IPS DF 4.7 (cell line): ENCODE measurements at regions not wholly inside any gene's neighbourhood (a gene's known extent, or its start where the extent isn't known, plus 50 kb on each side); places are given as distances from the start of the nearest gene placed in this dataset.
"Not testable (repeated sequence)": the region's sequence is repeated elsewhere in the genome, so short reads cannot be mapped to it uniquely, and the experiment has no call there.

Source experiments
- DNase-seq: peaks from one replicate; pipeline ENCODE4 v3.0.0-alpha.2; 2013; ENCODE audit warnings: low spot score; ENCODE audit errors: extremely low read depth

DNA sequence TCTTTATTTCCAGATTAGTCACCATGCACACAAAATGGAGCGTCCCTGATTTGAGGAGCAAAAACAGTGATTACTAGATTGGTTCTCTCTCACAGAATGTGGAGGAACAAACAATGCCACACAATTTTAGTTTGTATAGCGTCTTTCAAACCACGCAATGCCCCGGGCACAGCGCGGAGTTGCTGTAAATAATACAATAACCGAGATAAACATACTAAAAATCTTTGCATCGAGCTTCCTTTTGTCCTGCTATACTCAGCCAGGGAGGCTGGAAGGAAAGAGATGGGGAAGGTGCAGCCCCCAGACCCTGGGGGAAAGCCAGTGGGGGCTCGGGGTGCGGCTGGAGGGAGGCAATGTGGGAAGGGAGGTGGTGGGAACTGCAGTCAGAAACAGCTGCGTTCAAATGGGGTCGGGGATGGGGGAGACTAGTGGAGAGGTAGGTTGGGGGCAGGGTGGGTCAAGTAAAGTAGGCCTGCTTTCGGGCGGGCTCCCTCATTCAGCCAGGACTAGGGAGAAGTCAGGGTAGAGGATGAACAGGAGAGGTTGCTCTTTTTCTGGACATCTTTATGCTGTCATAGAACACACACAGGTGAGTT lies 366.3 kb downstream of the RPS6KC1 start:
- DNase-seq, result no peak

DNA sequence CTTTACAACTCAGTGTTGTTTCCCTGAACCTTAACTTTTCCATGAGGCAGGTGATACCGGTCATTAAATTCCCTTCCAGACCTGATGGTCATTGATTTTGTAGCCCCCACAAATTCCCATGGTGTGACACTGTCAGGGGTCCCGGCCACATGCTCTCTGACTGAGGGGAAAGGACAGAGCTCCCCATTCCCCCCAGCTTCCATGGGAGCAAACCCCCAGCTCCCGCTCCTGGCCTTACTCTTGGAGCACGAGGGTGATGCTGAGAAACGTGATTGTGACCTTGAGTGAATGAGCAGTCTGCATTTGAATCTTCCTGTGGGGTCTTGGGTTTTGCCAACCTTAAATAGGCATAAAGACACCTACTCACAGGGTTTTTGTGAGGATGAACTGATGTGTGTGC lies 366.8 kb downstream of the RPS6KC1 start:
- DNase-seq, result no peak

DNA sequence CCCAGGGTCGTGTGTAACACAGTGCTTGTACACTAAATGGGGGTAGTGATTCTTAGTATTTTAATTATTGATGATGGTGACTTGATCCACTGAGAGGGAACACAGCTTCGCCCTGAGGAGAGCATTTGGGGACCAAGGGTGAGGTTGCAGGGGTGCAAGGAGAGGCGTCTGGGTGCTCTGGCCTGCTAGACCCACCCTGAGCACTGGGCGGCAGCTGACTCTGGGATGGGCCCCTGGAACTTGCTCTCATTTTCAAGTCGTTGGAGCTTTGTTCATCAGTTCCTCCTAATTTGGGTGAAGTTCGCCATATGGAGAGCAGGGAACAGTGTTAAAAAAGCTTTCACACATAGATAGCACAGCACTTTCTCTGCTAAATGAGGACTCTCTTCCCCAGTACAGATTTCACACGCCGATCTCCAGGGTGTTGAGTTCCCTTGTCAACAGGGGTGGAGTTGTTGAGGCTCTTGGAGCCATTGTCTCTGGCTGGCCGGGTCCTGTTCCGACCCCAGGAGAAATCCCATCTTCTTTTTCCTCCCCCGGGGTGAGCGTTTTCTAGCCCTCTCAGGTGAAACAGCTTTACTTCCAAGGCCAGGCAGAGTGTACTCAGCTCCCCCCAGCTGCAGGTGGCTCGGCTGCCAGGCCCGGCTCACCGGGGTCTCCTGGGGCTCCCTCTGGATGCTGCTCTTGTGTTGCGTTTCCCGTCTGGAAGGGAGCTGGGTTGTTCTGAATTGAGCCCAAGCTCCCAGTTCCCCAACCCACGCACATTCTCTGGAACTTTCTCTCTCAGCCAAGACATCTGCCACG lies 367.4 kb downstream of the RPS6KC1 start:
- no peak for DNase-seq

DNA sequence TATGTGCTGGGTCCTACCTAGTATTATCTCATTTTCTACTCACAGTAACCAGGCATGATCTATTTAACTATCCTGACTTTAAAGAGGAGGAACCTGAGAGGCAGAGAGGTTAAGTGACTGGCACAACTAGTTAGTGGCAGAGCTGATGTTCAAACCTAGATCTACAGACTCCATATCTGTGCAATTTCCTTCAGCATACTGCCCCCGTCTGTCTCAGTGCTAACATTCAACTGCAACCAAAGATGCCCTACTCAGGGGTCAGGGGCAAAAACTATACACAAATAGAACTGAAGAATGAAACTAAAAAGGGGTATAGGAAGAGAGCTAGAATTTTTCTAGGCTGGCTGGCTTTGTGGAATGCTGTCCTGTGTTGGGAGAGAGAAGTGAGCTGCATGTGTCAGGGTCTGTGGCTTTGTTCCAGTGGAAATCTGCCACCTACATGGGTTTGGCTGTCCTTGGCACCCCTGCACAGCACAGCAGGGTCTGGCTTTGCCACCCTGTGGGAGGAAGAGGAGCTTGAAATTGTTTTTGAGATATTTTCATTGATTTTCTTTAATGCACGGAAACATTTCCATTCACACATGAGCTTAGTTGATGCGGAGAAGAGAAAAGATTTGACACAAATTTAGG lies 368.5 kb downstream of the RPS6KC1 start:
- no peak for DNase-seq

DNA sequence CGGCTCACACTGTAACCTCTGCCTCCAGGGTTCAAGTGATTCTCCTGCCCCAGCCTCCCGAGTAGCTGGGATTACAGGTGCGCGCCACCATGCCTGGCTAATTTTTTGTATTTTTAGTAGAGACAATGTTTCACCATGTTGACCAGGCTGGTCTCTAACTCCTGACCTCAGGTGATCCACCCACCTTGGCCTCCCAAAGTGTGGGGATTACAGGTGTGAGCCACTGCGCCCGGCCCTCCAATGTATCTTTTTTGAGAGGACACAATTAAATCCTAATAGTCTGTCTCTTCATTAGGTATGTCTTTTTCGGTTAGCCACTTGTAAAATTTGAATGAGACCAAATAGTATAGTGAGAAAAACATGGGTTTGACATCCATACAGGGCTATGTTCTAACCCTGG lies 370.1 kb downstream of the RPS6KC1 start:
- DNase-seq, result not testable (repeated sequence)

DNA sequence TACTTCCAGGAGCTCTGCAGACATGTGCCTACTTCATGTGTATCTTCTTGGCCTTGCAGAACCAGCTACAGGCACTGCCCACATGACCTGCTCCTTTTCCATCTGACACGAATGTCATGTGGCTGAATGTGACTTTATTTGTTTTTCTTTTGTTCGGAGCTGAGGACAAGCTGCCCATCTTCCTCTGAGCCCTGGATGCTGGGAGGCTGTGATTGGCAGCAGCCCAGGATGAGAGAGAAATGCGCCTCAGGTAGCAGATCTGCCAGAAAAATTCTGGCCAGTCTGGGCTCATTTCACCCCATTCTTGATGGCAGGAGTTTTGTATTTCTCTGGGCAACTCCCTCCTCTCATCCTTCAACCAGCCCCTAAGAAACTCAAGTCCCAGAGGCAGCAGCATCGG lies 372.0 kb downstream of the RPS6KC1 start:
- no peak for DNase-seq

DNA sequence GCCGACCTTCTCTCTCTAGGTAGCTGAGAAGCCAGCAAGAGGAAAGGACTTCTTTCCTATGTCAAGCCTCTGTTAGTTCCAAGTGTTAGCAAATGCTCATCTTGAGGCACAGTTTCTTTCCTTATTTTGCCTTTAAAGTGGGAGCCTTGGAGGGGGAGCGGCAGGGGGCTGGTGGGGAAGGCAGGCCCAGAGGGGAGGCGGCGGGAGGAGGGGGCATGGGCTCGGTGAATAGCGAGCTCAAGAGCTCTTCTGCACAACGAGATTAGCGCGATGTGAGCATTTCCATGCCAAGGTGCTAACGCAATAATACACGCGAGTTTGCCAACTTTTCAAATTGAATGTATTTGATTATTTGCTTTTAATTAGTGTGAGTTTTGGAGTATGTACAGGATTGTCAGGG lies 372.6 kb downstream of the RPS6KC1 start:
- no peak for DNase-seq

DNA sequence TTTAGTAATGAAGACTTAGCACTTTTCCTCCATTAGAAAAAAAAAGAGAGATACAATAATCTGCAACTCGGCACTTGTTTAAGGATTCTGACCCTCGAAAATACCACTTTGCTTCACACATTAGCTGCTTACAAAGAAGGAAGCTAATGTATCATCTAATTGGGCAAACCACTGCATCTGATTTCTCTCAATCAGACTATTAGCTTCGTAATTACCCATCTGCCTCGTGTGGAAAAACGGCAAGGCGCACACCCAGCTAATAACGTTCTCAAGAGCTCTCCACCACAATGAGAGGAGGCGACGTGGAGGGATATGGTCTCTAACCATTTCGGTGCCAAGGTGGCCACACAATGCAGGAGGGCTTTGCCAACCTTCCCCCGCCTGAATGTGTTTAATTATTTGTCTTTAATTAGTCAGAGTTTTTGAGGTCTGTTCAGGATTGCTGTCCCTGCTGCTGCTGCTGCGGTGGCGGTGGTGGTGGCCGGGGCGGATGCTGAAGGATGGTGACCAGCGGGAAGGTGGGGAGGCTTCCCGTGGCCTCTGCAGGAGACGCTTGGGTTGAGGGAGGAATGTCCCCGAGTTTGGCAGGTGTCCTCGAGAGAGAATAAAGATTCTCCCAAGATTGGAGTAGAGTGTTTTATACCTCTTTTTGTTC lies 374.5 kb downstream of the RPS6KC1 start:
- no peak for DNase-seq

DNA sequence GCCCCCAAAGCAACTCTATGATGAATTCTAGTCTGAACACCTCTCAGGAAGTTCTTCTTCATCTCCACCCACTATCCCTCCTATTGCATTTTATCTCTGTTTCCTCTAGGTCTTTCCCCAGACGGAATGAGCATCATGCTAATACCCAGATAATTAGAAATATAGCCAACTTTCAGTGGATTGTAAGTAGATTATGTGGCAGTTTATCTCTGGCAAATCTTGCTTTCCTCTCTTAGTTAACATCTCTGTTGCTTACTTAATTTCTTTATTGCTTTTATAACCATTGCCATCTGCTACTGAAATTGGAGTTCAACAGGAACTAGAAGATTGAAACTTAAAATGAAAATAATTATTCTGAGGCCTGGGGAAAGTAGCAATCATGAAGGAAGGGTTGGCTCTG lies 378.6 kb downstream of the RPS6KC1 start:
- DNase-seq, result no peak

DNA sequence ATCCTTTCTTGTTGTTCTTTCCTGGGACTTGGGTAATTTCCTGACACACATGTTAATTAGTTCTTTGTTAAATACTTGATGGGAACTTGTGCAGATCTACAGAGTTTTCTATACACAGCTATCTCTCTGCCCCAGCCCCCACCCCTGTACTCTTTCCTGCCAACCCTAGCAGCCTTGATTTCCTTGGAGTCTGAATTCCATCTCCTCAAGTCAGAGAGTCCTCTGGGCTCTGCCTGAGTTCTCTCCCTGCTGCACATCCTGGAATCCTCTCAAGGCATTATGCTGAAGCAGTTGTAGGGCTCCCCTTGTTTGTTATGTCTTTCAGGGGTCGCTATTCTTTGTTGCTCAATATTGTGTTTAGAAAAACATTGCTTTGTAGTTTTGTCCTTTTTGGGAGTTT lies 384.7 kb downstream of the RPS6KC1 start:
- DNase-seq, result no peak

DNA sequence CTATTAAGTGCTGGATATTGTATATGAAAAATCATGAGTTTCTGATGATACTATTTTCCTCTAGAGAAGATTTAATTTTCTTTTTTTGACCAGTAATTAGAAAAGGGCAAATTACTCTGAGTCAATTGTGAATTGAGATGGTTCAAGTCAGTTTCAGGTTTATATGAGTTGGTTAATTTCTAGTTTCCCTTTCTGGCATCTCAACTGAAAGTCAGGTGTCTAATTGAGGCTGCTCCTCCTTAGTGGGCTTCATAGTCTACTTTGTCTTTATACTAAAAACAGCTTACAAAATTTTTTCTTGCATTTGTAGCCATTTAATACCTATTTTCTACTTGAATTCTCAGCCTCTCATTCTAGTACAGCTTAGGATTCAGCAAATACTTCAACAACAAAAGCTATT lies 387.3 kb downstream of the RPS6KC1 start:
- DNase-seq, result no peak

DNA sequence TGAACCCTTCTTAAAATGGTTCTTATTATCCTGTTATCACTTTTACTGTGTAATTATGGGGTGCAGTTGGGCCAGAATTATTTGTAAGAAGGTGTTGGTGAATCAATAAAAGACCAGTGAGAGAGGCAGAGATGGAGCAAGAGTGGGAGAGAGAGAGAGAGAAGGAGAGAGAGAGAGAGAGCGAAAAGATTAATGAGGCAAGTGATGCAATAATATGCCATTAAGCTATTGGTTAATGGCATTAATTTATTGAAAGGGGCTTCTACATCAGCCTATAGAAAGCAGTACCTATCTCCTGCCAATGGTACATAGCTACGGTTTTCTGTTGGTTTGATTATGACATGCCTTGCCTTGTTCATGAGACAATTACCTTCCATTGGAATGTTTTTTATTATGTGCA lies 388.7 kb downstream of the RPS6KC1 start:
- no peak for DNase-seq

DNA sequence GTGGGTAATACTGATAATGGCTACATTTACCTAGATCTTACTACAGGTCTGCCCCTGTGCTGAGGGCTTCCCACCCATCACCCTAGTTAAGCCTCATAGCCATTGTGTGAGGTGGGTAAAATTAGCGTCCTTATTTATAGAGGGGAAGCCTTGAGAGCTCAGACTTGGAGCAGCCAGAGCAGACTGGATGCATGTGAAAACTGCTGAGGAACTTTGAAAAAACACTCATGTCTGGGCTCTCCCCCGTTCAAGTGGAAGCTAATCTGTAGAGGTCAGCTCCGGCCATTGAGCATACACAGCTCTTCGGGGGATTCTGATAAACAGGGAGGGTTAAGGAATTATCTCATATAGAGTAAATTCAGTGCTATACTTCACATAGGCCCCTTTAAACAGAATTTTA lies 389.7 kb downstream of the RPS6KC1 start:
- DNase-seq, result no peak

DNA sequence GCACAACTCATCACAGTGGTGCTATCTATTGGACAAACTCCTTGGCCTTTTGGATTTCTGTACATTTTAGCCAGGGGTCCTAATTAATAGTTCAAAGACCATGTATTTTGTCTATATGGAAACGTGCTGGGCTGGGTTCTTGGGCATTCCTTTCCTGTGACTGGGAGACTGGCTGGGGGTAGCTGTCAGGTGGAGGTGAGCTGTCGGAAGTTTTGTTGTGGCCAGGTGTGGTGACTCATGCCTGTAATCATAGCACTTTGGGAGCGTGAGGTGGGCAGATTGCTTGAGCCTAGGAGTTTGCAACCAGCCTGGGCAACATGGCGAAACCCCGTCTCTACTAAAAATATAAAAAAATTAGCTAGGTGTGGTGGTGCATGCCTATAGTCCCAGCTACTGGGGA lies 392.4 kb downstream of the RPS6KC1 start:
- DNase-seq, result no peak

DNA sequence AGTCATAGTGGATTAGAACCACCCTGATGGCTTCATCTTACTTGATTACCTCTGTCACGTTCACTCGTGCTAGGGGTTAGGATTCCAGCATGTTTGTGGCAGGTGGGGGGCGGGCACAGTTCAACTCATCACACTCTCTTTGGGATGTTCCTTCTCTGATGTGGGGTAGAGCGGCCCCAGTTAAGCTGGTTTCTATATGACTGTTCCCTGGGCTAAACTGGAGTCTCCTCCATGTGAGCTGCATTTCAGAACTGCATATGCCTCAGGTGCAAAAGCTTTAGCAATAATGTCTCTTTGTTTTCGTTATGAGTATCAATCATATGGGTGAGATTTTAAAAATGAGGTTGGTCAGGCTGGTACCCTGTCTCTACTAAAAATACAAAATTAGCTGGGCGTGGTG lies 393.2 kb downstream of the RPS6KC1 start:
- DNase-seq, result no peak

DNA sequence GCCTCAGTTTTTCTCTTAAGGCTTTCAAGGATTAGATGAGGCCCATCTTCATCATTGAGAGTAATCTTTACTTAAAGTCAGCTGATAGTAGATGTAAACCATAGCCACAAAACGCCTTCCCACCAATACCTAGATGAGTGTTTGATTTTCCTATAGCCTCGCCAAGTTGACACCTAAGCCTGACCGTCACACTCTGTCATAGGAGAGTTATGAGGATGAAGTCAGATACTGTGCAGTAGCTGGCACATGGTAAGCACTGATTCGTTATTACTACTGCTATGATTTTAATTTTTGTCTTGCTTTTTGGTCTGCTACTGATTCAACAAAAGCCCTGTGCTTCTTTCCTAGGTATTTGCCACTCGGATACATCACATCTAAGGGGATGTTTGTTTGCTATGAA lies 395.5 kb downstream of the RPS6KC1 start:
- DNase-seq, result no peak

DNA sequence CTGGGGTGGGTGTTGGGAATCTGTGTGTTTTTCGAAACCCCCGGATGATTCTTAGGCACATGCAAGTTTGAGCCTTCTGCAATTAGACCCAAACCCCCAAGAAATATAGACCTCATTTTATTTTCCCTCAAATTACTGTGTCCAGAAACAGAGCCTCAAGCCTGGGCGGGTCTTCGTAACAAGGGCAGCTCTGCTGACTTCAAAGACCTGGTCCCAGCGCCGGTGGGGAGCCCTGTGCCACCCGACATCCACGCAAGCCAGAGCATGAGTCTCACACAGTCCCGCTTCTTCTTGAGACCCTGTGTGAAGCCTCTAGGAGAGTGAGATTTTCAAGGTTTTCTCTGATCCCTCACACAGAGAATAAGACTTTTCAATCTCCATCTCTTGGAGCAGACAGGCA lies 397.3 kb downstream of the RPS6KC1 start:
- DNase-seq, result no peak

DNA sequence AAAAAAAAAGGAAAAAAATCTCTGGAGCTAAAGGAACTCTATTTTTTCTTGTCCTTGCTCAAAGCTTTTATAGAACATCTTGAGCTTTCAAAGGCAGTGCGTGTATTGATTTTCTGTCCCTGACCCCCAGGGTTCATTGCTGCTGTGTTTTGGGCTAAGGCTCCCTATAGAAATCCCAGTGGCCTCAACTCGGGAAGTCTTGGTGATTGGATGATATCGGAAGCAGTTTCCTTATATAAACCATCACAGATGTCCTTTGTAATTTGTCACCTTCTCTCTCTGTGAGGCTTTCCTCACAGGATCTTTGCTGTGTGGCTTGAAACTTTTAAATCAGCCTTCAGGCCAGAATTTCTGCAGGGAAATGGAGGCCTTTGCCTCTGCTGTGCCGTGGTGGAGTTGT lies 397.7 kb downstream of the RPS6KC1 start:
- DNase-seq, result no peak

DNA sequence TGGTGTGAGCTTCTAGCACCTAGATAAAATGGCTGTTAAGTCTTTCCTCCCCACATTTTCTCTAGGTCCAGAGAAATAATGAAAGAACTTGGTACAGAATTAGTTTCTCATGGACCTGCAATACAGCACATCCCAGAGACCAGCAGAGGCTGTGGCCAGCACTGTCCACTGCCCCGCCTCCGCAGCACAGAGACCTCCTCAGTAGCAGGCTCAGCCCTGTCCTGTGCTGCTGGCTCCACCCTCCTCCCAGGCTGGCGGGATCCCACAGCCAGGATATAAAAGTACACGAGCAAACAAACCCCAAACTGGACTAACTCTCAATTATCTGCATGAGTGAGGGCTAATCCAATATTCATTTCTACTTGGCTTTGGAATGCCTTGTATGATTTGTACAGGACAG lies 401.5 kb downstream of the RPS6KC1 start:
- no peak for DNase-seq

DNA sequence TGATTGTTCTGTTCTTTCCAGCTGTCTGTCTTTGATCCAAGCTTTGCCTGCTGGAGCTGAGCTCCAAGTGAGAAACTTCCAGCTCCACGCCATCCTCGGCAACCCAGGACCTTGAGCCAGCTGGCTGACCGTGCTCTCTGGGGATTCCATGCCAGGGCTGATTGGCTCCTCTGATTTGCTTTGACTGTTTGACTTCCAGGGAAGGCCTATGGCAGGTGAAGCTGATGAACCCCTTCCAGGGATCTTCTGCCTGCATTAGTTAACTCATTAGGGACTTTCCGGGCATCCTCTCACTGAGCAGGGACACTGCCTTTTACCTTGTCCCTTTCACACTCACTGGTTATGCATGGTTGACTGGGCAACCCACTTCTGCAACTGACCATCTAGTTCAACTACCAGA lies 406.1 kb downstream of the RPS6KC1 start:
- DNase-seq, result no peak

DNA sequence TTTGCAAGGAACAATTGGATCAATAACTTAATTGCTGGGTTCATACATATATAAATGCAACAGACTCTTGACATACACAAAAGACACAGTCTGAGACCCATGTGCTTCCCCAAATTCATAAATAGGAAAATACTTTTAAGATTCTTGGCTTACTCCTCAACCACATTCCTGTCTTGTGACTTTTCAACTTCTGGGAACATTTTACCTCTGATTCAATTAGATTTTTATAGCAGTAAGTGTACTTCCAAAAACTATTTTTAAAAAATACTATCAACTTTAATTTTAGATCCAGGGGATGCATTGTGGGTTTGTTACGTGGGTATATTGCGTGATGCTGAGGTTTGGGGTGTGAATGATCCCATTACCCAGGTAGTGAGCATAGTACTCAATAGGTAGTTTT lies 406.7 kb downstream of the RPS6KC1 start:
- no peak for DNase-seq

DNA sequence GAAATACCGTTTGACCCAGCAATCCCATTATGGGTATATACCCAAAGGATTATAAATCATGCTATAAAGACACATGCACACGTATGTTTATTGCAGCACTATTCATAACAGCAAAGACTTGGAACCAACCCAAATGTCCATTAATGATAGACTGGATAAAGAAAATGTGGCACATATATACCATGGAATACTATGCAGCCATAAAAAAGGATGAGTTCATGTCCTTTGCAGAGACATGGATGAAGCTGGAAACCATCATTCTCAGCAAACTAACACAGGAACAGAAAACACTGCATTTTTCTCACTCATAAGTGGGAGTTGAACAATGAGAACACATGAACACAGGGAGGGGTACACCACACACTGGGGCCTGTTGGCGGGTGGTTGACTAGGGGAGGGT lies 411.3 kb downstream of the RPS6KC1 start:
- not testable (repeated sequence) for DNase-seq
